HG02759 (cell line): ENCODE measurements at regions not wholly inside any gene's neighbourhood (a gene's known extent, or its start where the extent isn't known, plus 50 kb on each side); places are given as distances from the start of the nearest gene placed in this dataset.
A peak's percentile ranks its signal among the peaks of the same experiment; 100 is the strongest.

Experiments used
- ATAC-seq: cut with Tn5 transposase; IDR thresholded peaks from one replicate; pipeline ENCODE4 v1.9.1; 2021; ENCODE audit warnings: mild to moderate bottlenecking, moderate library complexity; ENCODE audit not compliant: unreplicated experiment

DNA sequence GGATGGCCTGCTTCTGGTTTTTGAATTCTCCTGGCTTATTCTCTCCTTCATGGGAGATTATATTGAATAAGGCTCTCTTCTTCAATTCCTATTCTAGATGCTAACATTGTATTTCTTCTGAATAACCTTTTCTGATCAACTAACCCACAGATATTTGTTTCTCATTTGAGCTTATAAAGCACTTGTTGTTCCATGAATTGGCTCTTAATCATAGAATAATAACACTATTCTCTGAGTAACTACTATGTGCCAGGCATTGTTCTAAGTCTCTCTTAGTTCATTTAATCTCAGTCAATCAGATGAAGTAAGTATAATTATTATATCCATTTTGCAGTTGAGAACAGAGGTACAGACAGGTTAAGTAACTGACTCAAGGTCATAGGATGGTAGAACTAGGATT is 136.3 kb upstream of the MLIP start:
- no peak for ATAC-seq

DNA sequence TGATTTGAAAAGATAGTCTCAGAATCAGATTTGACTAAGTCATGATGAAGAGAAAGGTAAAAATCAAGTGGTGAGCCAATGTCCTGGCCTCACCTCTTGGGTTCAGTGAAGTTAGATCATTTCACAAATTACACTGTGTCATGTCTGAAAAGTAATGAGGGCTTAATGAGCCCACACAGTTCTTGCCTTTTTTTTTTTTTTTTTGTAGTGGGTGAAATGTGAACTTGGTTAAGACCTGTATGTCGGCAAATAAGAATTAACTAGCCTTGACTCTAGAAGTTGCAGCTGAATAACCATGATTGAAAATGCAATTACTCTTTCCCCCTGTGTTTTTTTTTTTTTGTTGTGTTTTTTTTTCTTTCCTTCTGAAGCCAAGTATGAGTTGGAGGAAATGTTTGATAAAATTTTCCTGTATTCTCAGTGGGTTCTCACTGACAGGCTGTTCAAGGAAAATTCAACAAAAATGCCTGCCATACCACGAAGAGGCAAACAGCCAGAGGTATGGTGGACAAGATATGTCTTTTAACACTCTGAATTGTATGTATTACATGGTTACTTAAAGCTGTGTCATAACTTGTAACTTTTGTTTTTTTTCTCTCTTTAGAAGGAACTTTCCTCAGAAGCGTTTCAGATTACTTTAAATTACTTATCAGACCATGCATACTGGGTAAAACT is 135.2 kb upstream of the MLIP start:
- no peak for ATAC-seq

- no peak for ATAC-seq
Measured at GRCh38 chr6:53977551-53977950, 133.7 kb upstream of the MLIP start.

GRCh38 chr6:53979468-53980067 is 131.7 kb upstream of the MLIP start:
- no peak for ATAC-seq

DNA sequence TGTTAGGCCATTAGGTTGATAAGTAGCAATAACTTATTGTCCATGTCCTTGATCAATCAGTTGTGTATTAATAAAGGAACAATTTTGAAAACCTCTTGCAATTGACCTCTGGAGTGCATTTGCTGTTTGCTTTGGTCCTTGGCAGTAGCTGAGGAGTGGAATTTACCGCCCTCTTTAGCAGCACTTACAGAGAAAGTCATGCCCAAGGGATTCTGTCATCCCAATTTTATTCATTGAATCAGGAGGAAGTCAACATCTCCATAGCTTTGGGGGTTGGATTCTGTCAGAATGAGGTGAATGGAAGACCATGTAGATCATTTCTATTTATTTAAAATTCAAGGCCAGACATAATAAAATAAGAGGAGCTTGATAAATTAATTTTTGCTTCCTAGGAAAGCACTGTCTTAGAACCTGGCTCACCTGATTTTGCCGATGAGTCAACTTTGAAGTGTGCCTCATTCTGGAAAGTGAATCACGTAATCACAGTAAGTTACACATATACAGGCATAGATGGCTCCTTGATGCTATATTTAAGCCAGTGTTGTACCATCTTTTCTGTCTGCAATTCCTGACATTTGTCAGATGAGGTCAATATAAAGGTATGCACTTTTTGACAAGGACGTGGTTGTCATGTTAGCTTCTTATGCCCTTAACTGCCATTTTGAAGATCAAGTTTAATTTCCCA is 128.7 kb upstream of the MLIP start:
- ATAC-seq = no peak

GRCh38 chr6:53983301-53983700 is 127.9 kb upstream of the MLIP start:
- no peak for ATAC-seq

GRCh38 chr6:53984163-53984562 is 127.1 kb upstream of the MLIP start:
- no peak for ATAC-seq

GRCh38 chr6:53984581-53984980 is 126.7 kb upstream of the MLIP start:
- ATAC-seq = no peak

GRCh38 chr6:53985366-53985765 is 125.9 kb upstream of the MLIP start:
- ATAC-seq = no peak

GRCh38 chr6:53986165-53986720 is 125.0 kb upstream of the MLIP start:
- peak; percentile 75 for ATAC-seq

GRCh38 chr6:53986721-53987521 is 124.3 kb upstream of the MLIP start:
- ATAC-seq = no peak

DNA sequence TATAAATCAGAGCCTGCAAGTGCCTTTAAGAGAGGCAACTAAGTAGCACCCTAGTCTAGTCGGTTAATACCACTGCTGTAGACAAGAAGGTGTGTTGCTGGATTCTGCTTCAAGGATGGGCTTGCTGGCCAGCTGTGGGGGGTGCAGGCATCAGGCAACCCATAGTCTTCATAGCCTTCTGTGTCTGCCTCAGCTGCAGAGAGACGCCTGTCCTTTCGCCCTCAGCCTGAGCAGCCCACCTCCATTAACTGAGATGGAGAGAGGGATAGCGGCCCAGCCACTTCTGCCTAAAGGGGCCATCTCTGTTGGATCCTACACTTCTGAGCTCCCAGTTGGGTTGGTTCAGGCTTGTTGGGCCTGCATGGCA is 123.7 kb upstream of the MLIP start:
- no peak for ATAC-seq

DNA sequence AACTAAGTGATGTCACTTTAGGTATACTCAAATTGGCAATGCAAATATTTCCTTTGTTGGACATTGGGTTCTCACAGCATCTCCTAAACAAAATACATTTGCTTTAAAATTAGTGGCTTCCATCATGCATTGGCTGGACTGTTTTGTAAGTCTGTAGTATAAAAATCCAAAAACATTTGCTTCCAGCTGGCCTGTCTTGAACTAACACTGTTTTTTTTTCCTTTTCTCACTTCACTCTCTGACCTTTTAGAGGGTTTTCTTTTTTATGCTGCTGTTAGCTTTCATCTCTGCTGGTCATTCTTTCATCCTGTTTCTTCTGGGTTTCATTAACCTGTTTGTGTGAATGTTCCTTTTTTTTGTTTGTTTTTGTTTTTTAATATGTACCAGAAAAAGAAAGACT is 121.7 kb upstream of the MLIP start:
- ATAC-seq = no peak

- ATAC-seq = no peak
Measured at GRCh38 chr6:53992522-53992921, 118.7 kb upstream of the MLIP start.

GRCh38 chr6:53994201-53994600 is 117.0 kb upstream of the MLIP start:
- no peak for ATAC-seq

GRCh38 chr6:53995935-53996334 is 115.3 kb upstream of the MLIP start:
- ATAC-seq = no peak

- ATAC-seq = no peak
Measured at GRCh38 chr6:53998303-53998702, 112.9 kb upstream of the MLIP start.

GRCh38 chr6:53999088-53999755 is 112.0 kb upstream of the MLIP start:
- ATAC-seq = no peak

DNA sequence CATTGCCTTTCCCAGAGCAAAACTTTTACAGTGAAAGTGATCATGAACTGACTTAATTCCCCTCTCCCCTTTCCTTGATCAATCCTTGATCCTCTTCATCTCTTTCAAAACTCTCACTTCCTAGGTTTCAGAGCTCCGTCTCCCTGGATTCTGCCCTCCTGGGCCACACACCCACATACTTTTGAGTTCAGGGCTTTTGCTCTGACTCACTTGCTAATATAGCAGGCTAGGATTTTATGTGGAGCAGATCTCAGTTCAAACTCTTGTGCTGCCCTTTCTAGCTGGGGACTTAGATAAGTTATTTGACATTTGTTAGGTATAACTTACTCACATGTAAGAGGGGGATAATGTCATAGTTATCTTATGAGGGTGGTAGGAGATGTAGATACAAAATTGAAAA is 109.1 kb upstream of the MLIP start:
- ATAC-seq = no peak

DNA sequence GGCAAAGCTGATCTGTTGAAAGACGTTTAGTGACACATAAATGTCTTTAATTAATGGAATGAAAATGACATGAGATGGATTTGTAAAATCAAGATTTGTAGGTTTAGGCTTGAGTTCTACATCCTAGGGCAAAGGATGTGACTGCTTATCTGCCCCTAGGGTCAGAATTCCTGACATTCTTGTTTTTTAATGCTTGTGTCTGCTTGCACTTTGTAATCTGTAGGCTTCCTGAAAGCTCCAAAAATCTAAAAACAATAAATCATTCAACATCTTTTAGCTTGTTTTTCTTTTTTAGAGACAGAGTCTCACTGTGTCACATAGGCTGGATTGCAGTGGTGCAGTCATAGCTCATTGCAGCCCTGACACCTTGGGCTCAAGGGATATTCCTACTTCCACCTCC is 107.9 kb upstream of the MLIP start:
- no peak for ATAC-seq

DNA sequence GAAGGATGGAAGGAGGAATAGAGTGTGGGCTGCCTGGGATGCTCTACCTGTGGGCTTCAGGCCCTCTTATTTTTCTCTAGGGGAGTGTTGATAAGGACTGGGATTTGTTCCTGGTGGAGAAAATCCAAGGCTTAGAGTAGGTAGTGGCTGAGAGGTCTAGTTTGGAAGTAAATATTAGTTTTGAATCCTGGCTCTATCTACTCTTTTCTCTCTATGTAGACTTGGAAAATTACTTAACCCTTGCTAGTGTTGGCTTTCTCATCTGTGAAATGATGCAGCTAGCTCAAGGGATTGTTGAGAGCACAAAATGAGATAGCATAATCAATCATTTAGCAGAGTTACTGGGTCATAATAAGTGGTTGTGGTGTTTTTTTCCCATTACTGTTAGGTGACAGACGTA is 102.7 kb upstream of the MLIP start:
- ATAC-seq = no peak
